Gastrocnemius medialis (tissue), 4 donors: ENCODE measurements at regions not wholly inside any gene's neighbourhood (a gene's known extent, or its start where the extent isn't known, plus 50 kb on each side); places are given as distances from the start of the nearest gene placed in this dataset.
A peak's percentile ranks its signal among the peaks of the same experiment; 100 is the strongest.

Experiments used
- ATAC-seq, 2 donors: fragments of 150-250 bp; one replicate each; pipeline ENCODE4 v1.9.1; 2016
- DNase-seq, 2 donors: peaks; one replicate each; pipeline ENCODE4 v3.0.0-alpha.2; 2019
- H3K27ac ChIP-seq, 4 donors: fragments of 200-600 bp; sonication (generic); 1 replicate in 1 of 4; 2 replicates in 3 of 4; pipeline ENCODE4 v1.5.1; 2016 to 2018; ENCODE audit warnings: mild to moderate bottlenecking in 2 of 4, moderate library complexity in 1 of 4
- H3K27me3 ChIP-seq, 3 donors: fragments of 200-600 bp; sonication (generic) in 2 of 3; 1 replicate in 1 of 3; 2 replicates in 2 of 3; pipeline versions ENCODE4 v1.5.1 to v1.6.0; 2016 to 2019; ENCODE audit warnings: mild to moderate bottlenecking in 1 of 3, moderate library complexity in 1 of 3
- H3K36me3 ChIP-seq, 2 donors: fragments of 200-600 bp; sonication (generic) in 1 of 2; one replicate each; pipeline ENCODE4 v1.5.1; 2017 to 2018
- H3K4me1 ChIP-seq, 2 donors: fragments of 200-600 bp; sonication (generic) in 1 of 2; one replicate each; pipeline ENCODE4 v1.5.1; 2016 to 2017; ENCODE audit warnings: mild to moderate bottlenecking in 2 of 2
- H3K4me3 ChIP-seq, 4 donors: fragments of 200-600 bp; sonication (generic) in 3 of 4; 1 replicate in 1 of 4; 2 replicates in 3 of 4; pipeline ENCODE4 v1.5.1; 2016 to 2019; ENCODE audit warnings: mild to moderate bottlenecking in 2 of 4
- H3K9me3 ChIP-seq, 3 donors: fragments of 200-600 bp; sonication (generic) in 2 of 3; 1 replicate in 1 of 3; 2 replicates in 2 of 3; pipeline ENCODE4 v1.5.1; 2016 to 2019
- CTCF ChIP-seq, 5 experiments: fragments of 450-650 bp in 3 of 5; fragments of 200-600 bp in 2 of 5; sonication (generic) in 2 of 5; IDR thresholded peaks in 4 of 5; conservative IDR thresholded peaks in 1 of 5; 1 replicate in 4 of 5; 2 replicates in 1 of 5; pipeline ENCODE4 v1.5.1; 2016 to 2019; ENCODE audit warnings: antibody characterized with exemption in 5 of 5, mild to moderate bottlenecking in 3 of 5, moderate library complexity in 3 of 5
- POLR2A ChIP-seq, 2 donors: fragments of 450-650 bp; IDR thresholded peaks; one replicate each; pipeline ENCODE4 v1.6.1; 2017; ENCODE audit warnings: antibody characterized with exemption in 2 of 2, mild to moderate bottlenecking in 2 of 2, moderate library complexity in 2 of 2
- in situ Hi-C, 4 donors: fragments of 200-750 bp; cut with MboI; loops; one replicate each; pipeline versions ENCODE4 v1.15.0 to v1.8.0; 2017; ENCODE audit warnings: low sequenced_read_pairs in 4 of 4
- intact Hi-C: fragments of 100-400 bp; cut with DNase I; formaldehyde crosslinking; loops from one replicate; pipeline ENCODE4 v1.15.1; 2023; ENCODE audit warnings: low total_unique reads

DNA sequence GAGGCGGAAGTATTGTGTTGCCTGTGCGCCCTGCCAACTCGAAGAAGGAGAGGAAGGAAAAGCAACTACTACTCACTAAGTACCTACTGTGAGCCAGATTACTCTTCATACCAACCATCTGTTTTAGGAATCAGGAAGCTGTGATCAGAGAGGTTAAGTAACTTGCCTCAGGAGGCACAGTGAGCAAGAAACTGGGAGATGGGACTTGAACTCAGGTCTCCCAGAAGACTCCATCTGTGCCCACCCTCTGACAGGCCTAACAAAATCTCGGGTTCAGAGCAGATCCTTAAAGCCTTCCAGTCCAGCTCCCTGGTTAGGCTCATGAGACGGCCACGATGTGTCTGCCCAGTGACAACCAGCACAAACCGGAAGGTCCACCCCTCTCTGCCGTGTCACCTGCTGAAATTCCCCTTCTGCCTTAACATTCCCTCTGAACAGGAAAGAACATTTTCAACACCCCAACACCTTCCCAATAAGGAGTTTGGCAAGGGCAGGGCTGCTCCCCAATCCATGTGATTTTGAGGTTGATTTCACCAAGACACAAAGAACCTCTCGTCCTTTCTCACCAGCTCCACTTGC is 230.1 kb downstream of the TOMM20 start:
- intact Hi-C loops (no loop called here), in situ Hi-C loops (loop anchor here (25.0 kb wide), 4 partner anchors 89 to 411 kb away; partner anchors contain the start of genes IRF2BP2 (in 3 of the 4) and TARBP1 (in 1 of the 4))
- ATAC-seq, result peak; percentile 1 to 6
- no peak for DNase-seq
- peaks cover 40 to 42% of the 10 kb centered on the region in 2 donors for H3K4me1 ChIP-seq
- H3K4me3 ChIP-seq, result no peak overlapping the region
- peak overlapping the region; percentile 78 to 93 (median 84) for H3K27ac ChIP-seq
- H3K27me3 ChIP-seq, result no peaks in the 10 kb centered on the region
- no peaks in the 10 kb centered on the region for H3K9me3 ChIP-seq
- H3K36me3 ChIP-seq, result no peaks in the 10 kb centered on the region
- TF ChIP-seq CTCF (IDR thresholded peaks at IDR 0.05 in 4 of 5, conservative IDR thresholded peaks at IDR 0.05 in 1 of 5), result no peak
- TF ChIP-seq POLR2A (IDR thresholded peaks at IDR 0.05), result no peak

DNA sequence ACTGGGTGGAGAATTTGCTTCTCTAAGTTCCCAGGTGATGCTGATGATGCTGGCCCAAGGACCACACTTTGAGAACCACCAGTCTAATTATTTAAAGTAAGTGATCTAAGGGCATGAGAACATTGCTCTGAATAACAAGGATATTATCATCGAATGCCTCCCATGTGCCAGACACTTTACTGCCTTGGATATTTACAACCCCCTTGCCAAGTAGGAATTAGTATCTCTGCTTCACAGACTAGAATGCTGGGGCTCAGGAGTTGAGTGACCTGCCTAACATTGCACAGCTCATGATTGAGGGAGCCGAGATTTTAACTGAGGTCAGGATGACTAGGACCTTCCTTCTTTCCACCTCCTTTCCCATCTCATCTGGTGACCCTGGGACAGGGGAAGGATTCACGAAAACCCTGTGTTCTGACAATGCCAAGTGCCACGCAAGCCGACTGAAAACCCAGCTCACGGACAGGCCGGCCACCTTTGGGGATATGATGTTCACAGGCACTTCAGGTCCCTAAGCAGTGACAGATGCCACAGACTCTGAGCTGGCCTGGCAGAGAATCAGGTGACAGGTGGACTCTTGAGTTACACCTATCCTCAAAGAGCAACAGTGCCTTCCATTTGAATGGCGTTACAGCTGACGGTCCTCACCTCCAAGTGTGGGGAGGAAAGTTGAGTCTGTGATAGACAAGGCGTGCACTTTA is 230.7 kb downstream of the TOMM20 start:
- Histone ChIP-seq H3K27ac (peak overlapping the region; percentile 78 to 93 (median 84)), H3K36me3 (no peaks in the 10 kb centered on the region), H3K4me1 (peaks cover 44 to 47% of the 10 kb centered on the region in 2 donors), H3K4me3 (no peak overlapping the region), H3K27me3 (no peaks in the 10 kb centered on the region), H3K9me3 (no peaks in the 10 kb centered on the region)
- no peak for TF ChIP-seq CTCF (IDR thresholded peaks at IDR 0.05 in 4 of 5, conservative IDR thresholded peaks at IDR 0.05 in 1 of 5)
- peak in 1 of 2 donors; percentile 33 for TF ChIP-seq POLR2A (IDR thresholded peaks at IDR 0.05)
- ATAC-seq, result peak; percentile 64 to 71
- intact Hi-C loops, result no loop called here
- in situ Hi-C loops, result loop anchor here (25.0 kb wide), 4 partner anchors 89 to 411 kb away; partner anchors contain the start of genes IRF2BP2 (in 3 of the 4) and TARBP1 (in 1 of the 4)
- peak; percentile 68 to 89 for DNase-seq

DNA sequence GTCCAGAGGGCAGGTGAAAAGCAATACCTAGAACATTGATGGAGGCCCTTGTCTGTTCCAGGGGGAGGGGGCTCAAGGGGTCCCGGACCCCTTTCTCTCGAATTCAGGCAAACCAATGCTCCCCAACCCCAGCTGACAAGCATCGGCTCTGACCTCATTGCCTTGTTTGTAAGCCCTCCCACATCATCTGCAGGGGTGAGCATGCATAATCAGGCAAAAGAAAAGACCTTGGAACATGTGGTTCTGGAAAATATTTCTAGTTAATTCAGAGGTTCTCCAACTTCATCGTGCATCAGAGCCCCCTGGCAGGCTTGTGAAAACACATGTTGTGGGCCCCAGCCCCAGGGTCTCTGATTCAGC is 231.3 kb downstream of the TOMM20 start:
- H3K9me3 ChIP-seq, result no peaks in the 10 kb centered on the region
- no peaks in the 10 kb centered on the region for H3K27me3 ChIP-seq
- intact Hi-C loops (no loop called here), in situ Hi-C loops (loop anchor here (25.0 kb wide), 4 partner anchors 90 to 410 kb away; partner anchors contain the start of genes IRF2BP2 (in 3 of the 4) and TARBP1 (in 1 of the 4))
- H3K4me1 ChIP-seq, result peaks cover 44 to 47% of the 10 kb centered on the region in 2 donors
- no peak for DNase-seq
- H3K36me3 ChIP-seq, result no peaks in the 10 kb centered on the region
- H3K4me3 ChIP-seq, result no peak overlapping the region
- TF ChIP-seq CTCF (IDR thresholded peaks at IDR 0.05 in 4 of 5, conservative IDR thresholded peaks at IDR 0.05 in 1 of 5), result no peak
- TF ChIP-seq POLR2A (IDR thresholded peaks at IDR 0.05), result no peak
- ATAC-seq, result no peak
- H3K27ac ChIP-seq, result peak overlapping the region; percentile 78 to 93 (median 84)

DNA sequence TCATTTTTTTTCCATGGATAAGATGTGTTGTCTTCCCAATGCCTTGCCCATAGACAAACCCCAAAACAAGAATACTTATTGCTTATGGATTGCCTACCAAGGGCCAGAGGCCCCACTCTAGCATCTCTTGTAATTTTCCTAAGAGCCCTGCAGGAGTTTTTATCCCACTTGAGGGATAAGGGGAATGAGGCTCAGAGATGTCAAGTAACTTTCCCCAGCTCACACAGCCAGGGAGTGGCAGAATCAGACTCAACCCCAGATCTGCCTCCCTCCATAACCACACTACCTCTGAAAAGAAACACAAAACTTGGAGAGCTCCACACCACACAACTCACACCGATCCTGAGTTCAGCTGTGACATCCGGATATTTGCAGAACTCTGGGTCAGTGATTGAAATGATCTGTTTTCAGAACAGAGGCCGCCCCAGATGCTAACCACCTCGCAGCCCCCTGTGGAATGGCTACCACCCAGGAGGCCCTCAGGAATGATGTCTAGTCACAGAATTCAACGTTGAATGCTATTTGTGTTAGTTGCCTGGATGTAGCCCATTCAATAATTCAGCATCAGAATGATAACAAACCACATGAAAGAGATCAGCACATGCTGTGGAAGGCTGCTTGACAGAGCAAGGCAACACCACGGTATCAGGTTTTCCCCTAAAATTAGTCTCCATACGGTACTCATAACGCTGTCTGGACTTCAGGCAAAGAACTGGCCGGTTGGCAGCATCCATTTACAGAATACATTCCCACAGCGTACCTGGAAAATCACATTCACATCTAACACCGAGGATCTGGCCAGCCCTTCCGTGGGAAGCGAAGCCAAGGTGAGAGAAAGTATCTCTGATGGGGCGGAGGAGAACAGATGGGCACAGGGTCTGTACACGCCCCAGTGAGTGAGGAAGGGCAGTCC is 231.9 kb downstream of the TOMM20 start:
- intact Hi-C loops, result no loop called here
- Histone ChIP-seq H3K27ac (peak overlapping the region; percentile 78 to 93 (median 84)), H3K4me1 (peaks cover 44 to 47% of the 10 kb centered on the region in 2 donors), H3K9me3 (no peaks in the 10 kb centered on the region), H3K27me3 (no peaks in the 10 kb centered on the region), H3K36me3 (no peaks in the 10 kb centered on the region), H3K4me3 (no peak overlapping the region)
- in situ Hi-C loops, result loop anchor here (25.0 kb wide), 4 partner anchors 91 to 409 kb away; partner anchors contain the start of genes IRF2BP2 (in 3 of the 4) and TARBP1 (in 1 of the 4)
- ATAC-seq (peak in 1 of 2 donors; percentile 31), DNase-seq (no peak)
- TF ChIP-seq POLR2A (IDR thresholded peaks at IDR 0.05) (no peak), CTCF (IDR thresholded peaks at IDR 0.05 in 4 of 5, conservative IDR thresholded peaks at IDR 0.05 in 1 of 5) (no peak)
